Astrocyte (in vitro differentiated cells and primary cell): ENCODE measurements at regions not wholly inside any gene's neighbourhood (a gene's known extent, or its start where the extent isn't known, plus 50 kb on each side); places are given as distances from the start of the nearest gene placed in this dataset.

Source experiments
- DNase-seq: peaks from one replicate; pipeline ENCODE4 v3.0.0-alpha.2; 2010; ENCODE audit warnings: low read depth
- FAIRE-seq: peaks from 2 replicates; lab custom pipeline; 2011; peaks lifted over from hg19 to GRCh38; lab: Jason Lieb, UNC
- H2AFZ ChIP-seq: 2 replicates; pipeline ENCODE4 v1.6.0; 2012; ENCODE audit warnings: low read depth, low read length, inconsistent platforms
- H3K27ac ChIP-seq: 2 replicates; pipeline ENCODE4 v1.5.1; 2011; ENCODE audit warnings: low read depth, low read length, inconsistent platforms
- H3K27me3 ChIP-seq: 2 replicates; pipeline ENCODE4 v1.6.0; 2011; ENCODE audit warnings: low read length, inconsistent platforms; ENCODE audit not compliant: insufficient read depth
- H3K36me3 ChIP-seq: 2 replicates; pipeline ENCODE4 v1.5.1; 2011; ENCODE audit warnings: low read length, inconsistent platforms; ENCODE audit not compliant: insufficient read depth
- H3K4me1 ChIP-seq: 2 replicates; pipeline ENCODE4 v1.5.1; 2011; ENCODE audit warnings: low read length, inconsistent platforms; ENCODE audit not compliant: insufficient read depth
- H3K4me2 ChIP-seq: 2 replicates; pipeline ENCODE4 v1.6.0; 2012; ENCODE audit warnings: low read length, inconsistent platforms
- H3K4me3 ChIP-seq: 2 replicates; pipeline ENCODE4 v1.5.1; 2011; ENCODE audit warnings: low read depth, mild to moderate bottlenecking, low read length, inconsistent platforms; ENCODE audit not compliant: insufficient read depth
- H3K79me2 ChIP-seq: 2 replicates; pipeline ENCODE4 v1.6.0; 2012; ENCODE audit warnings: mild to moderate bottlenecking, low read length, inconsistent platforms; ENCODE audit not compliant: insufficient read depth
- H3K9ac ChIP-seq: 2 replicates; pipeline ENCODE4 v1.6.0; 2012; ENCODE audit warnings: mild to moderate bottlenecking, low read length, inconsistent platforms
- H3K9me3 ChIP-seq: 2 replicates; pipeline ENCODE4 v1.5.1; 2012; ENCODE audit warnings: low read depth, mild to moderate bottlenecking, low read length, inconsistent platforms; ENCODE audit not compliant: insufficient read depth
- H4K20me1 ChIP-seq: 2 replicates; pipeline ENCODE4 v1.6.0; 2012; ENCODE audit warnings: low read length, inconsistent platforms; ENCODE audit not compliant: insufficient read depth
- H3K27ac Mint-ChIP-seq: one replicate; pipeline ENCODE4 v1.8.0; 2021; ENCODE audit warnings: mild to moderate bottlenecking, mixed read lengths; ENCODE audit not compliant: unreplicated experiment
- H3K27me3 Mint-ChIP-seq: one replicate; pipeline ENCODE4 v1.8.0; 2021; ENCODE audit warnings: low read depth, mixed read lengths; ENCODE audit not compliant: unreplicated experiment
- H3K36me3 Mint-ChIP-seq: one replicate; pipeline ENCODE4 v1.8.0; 2021; ENCODE audit warnings: low read depth, mixed read lengths; ENCODE audit not compliant: unreplicated experiment
- H3K4me1 Mint-ChIP-seq: one replicate; pipeline ENCODE4 v1.8.0; 2021; ENCODE audit warnings: low read depth, mixed read lengths; ENCODE audit not compliant: unreplicated experiment
- H3K4me3 Mint-ChIP-seq: one replicate; pipeline ENCODE4 v1.8.0; 2021; ENCODE audit warnings: mild to moderate bottlenecking, moderate library complexity, mixed read lengths; ENCODE audit not compliant: unreplicated experiment
- H3K9me3 Mint-ChIP-seq: one replicate; pipeline ENCODE4 v1.8.0; 2021; ENCODE audit warnings: mild to moderate bottlenecking, mixed read lengths; ENCODE audit not compliant: unreplicated experiment
- EZH2 ChIP-seq: IDR thresholded peaks from 2 replicates; pipeline ENCODE4 v1.6.1; 2012; ENCODE audit warnings: mild to moderate bottlenecking, low read length, inconsistent platforms; ENCODE audit not compliant: insufficient read depth
- TF ChIP-seq, protein P1 (sequence below): IDR thresholded peaks from 2 replicates; pipeline ENCODE4 v1.5.1; 2011; ENCODE audit warnings: low read depth, mild to moderate bottlenecking, inconsistent platforms, low read length, moderate library complexity; ENCODE audit not compliant: insufficient read depth

DNA sequence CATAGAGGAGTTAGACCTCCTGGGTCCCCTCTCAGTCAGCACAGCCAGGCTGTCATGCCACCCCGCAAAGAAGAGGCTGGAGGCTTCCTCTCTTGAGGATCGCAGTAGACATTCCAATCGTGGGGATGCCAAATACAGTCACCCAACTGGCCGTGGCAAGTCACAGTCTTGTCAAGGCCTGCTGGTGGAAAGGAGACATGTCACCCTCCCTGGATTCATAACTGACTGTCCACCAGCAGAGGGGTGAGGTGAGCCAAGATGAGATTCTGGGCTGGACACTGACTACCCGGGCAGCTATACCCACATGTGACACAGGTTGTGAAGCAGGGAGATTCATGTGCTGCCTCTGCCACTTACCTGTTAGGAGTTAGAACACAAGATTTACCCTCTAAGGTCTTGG, 123.5 kb upstream of the NGF start:
- Histone ChIP-seq H3K79me2 (no peaks in the 10 kb centered on the region), H4K20me1 (no peaks in the 10 kb centered on the region), H2AFZ (no peak overlapping the region), H3K27me3 (no peaks in the 10 kb centered on the region), H3K4me3 (no peak overlapping the region), H3K4me1 (peaks cover 3% of the 10 kb centered on the region), H3K4me2 (no peak overlapping the region), H3K9ac (no peak overlapping the region), H3K36me3 (no peaks in the 10 kb centered on the region), H3K9me3 (no peaks in the 10 kb centered on the region), H3K27ac (no peak overlapping the region)
- no peak overlapping the region for H3K27ac Mint-ChIP-seq
- peaks cover 13% of the 10 kb centered on the region for H3K4me1 Mint-ChIP-seq
- TF ChIP-seq, protein P1, sequence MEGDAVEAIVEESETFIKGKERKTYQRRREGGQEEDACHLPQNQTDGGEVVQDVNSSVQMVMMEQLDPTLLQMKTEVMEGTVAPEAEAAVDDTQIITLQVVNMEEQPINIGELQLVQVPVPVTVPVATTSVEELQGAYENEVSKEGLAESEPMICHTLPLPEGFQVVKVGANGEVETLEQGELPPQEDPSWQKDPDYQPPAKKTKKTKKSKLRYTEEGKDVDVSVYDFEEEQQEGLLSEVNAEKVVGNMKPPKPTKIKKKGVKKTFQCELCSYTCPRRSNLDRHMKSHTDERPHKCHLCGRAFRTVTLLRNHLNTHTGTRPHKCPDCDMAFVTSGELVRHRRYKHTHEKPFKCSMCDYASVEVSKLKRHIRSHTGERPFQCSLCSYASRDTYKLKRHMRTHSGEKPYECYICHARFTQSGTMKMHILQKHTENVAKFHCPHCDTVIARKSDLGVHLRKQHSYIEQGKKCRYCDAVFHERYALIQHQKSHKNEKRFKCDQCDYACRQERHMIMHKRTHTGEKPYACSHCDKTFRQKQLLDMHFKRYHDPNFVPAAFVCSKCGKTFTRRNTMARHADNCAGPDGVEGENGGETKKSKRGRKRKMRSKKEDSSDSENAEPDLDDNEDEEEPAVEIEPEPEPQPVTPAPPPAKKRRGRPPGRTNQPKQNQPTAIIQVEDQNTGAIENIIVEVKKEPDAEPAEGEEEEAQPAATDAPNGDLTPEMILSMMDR = no peak
- TF ChIP-seq EZH2 = no peak
- H3K4me3 Mint-ChIP-seq = no peak overlapping the region
- DNase-seq (no peak), FAIRE-seq (no peak)
- no peaks in the 10 kb centered on the region for H3K36me3 Mint-ChIP-seq
- H3K9me3 Mint-ChIP-seq = no peaks in the 10 kb centered on the region
- peaks cover 6% of the 10 kb centered on the region for H3K27me3 Mint-ChIP-seq

DNA sequence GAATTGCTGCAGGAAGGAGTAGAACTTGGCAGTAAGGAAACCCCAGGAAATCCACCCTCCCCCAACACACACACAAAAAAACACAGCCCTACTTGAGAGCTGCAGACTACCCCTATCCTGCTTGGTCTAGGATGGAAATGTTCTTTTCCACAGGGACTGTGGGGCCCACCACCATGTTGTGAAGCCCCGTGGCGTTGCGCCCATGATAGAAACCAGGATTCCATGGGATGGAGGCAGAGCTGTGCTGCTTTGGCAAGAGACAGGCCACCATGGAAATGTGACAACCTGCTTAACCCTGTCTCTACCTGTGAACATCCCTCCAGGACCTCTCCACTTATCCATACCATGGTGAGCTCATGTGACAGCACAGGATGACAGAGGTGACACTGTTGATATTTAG, 121.1 kb upstream of the NGF start:
- Histone ChIP-seq H3K4me1 (peaks cover 6% of the 10 kb centered on the region), H4K20me1 (no peaks in the 10 kb centered on the region), H3K27me3 (no peaks in the 10 kb centered on the region), H3K36me3 (no peaks in the 10 kb centered on the region), H3K4me2 (no peak overlapping the region), H3K4me3 (no peak overlapping the region), H2AFZ (no peak overlapping the region), H3K9me3 (no peaks in the 10 kb centered on the region), H3K9ac (no peak overlapping the region), H3K27ac (no peak overlapping the region), H3K79me2 (no peaks in the 10 kb centered on the region)
- Mint-ChIP-seq H3K4me1 (peaks cover 25% of the 10 kb centered on the region), H3K4me3 (no peak overlapping the region), H3K27me3 (peaks cover 6% of the 10 kb centered on the region), H3K36me3 (no peaks in the 10 kb centered on the region), H3K9me3 (no peaks in the 10 kb centered on the region), H3K27ac (no peak overlapping the region)
- TF ChIP-seq EZH2 = no peak
- TF ChIP-seq, protein P1 = no peak
- no peak for FAIRE-seq
- DNase-seq = no peak

- Histone ChIP-seq H3K9me3 (no peaks in the 10 kb centered on the region), H4K20me1 (no peaks in the 10 kb centered on the region), H3K9ac (no peak overlapping the region), H3K27ac (no peak overlapping the region), H2AFZ (no peak overlapping the region), H3K79me2 (no peaks in the 10 kb centered on the region), H3K27me3 (no peaks in the 10 kb centered on the region), H3K4me2 (no peak overlapping the region), H3K36me3 (no peaks in the 10 kb centered on the region), H3K4me3 (no peak overlapping the region), H3K4me1 (peaks cover 6% of the 10 kb centered on the region)
- DNase-seq (no peak), FAIRE-seq (no peak)
- no peaks in the 10 kb centered on the region for H3K9me3 Mint-ChIP-seq
- no peaks in the 10 kb centered on the region for H3K36me3 Mint-ChIP-seq
- H3K27ac Mint-ChIP-seq = no peak overlapping the region
- H3K4me3 Mint-ChIP-seq = no peak overlapping the region
- peaks cover 6% of the 10 kb centered on the region for H3K27me3 Mint-ChIP-seq
- TF ChIP-seq, protein P1 = no peak
- no peak for TF ChIP-seq EZH2
- peaks cover 25% of the 10 kb centered on the region for H3K4me1 Mint-ChIP-seq
Observed at GRCh38 chr1:115458426-115459114, 120.5 kb upstream of the NGF start.
